BE2C (cell line): ENCODE measurements at regions not wholly inside any gene's neighbourhood (a gene's known extent, or its start where the extent isn't known, plus 50 kb on each side); places are given as distances from the start of the nearest gene placed in this dataset.
A peak's percentile ranks its signal among the peaks of the same experiment; 100 is the strongest.

Experiments
- DNase-seq: peaks from one replicate; pipeline ENCODE4 v3.0.0-alpha.2; 2020
- H3K27me3 ChIP-seq: fragments of 250-450 bp; sonication (Bioruptor Pico); 2 replicates; pipeline ENCODE4 v1.5.1; 2020; ENCODE audit warnings: mild to moderate bottlenecking
- H3K36me3 ChIP-seq: fragments of 250-450 bp; sonication (Bioruptor Pico); 2 replicates; pipeline ENCODE4 v1.5.1; 2020; ENCODE audit warnings: mild to moderate bottlenecking
- H3K4me1 ChIP-seq: fragments of 250-450 bp; sonication (Bioruptor Pico); 2 replicates; pipeline ENCODE4 v1.5.1; 2020
- H3K4me3 ChIP-seq: 2 replicates; pipeline ENCODE4 v1.5.1; 2011; ENCODE audit warnings: low read depth, low read length
- H3K9me3 ChIP-seq: fragments of 250-450 bp; sonication (Bioruptor Pico); 2 replicates; pipeline ENCODE4 v1.5.1; 2020
- TF ChIP-seq, protein P1 (sequence below): IDR thresholded peaks from 2 replicates; pipeline ENCODE4 v1.5.1; 2012; ENCODE audit warnings: mild to moderate bottlenecking, low read depth, low read length

DNA sequence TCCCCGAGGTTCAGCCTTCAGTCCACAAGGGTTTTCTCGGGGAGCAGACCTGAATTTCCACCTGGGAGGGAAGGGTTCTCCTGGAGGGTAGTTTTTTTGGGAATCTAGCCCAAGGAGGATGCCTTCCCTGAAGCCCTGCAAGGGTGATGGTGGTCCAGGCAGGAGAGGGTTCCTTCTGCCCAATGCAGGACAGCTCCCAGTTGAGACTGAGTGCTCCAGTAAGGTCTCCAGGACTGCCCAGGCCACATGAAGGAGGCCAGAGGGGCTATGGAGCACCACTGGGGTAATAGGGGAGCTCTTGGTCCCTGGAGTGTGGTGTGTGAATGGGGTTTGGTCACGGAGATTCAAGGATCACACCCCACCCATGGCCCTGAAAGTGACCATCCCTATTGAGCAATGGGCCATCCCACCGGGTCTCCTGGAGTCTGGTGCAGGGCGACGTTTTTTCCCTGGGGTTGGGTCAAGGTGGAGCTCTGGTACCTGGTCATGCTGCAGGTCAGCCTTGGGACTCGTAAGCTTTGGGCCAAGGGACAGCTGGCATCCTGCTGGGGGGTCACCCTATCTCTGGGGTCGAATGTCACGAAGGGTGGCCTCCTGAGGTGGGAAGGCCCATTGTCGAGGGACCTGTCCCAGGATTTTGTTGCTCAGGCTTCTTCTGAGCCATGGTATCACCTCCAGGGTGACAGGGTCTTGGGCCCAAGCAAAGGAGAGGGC, 196.5 kb downstream of the UBE3A start:
- Histone ChIP-seq H3K36me3 (no peaks in the 10 kb centered on the region), H3K9me3 (no peaks in the 10 kb centered on the region; the same call in none of the 2 replicates), H3K27me3 (no peaks in the 10 kb centered on the region), H3K4me1 (no peaks in the 10 kb centered on the region), H3K4me3 (no peak overlapping the region)
- TF ChIP-seq, protein P1, sequence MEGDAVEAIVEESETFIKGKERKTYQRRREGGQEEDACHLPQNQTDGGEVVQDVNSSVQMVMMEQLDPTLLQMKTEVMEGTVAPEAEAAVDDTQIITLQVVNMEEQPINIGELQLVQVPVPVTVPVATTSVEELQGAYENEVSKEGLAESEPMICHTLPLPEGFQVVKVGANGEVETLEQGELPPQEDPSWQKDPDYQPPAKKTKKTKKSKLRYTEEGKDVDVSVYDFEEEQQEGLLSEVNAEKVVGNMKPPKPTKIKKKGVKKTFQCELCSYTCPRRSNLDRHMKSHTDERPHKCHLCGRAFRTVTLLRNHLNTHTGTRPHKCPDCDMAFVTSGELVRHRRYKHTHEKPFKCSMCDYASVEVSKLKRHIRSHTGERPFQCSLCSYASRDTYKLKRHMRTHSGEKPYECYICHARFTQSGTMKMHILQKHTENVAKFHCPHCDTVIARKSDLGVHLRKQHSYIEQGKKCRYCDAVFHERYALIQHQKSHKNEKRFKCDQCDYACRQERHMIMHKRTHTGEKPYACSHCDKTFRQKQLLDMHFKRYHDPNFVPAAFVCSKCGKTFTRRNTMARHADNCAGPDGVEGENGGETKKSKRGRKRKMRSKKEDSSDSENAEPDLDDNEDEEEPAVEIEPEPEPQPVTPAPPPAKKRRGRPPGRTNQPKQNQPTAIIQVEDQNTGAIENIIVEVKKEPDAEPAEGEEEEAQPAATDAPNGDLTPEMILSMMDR: no peak
- DNase-seq: peak; percentile 3

DNA sequence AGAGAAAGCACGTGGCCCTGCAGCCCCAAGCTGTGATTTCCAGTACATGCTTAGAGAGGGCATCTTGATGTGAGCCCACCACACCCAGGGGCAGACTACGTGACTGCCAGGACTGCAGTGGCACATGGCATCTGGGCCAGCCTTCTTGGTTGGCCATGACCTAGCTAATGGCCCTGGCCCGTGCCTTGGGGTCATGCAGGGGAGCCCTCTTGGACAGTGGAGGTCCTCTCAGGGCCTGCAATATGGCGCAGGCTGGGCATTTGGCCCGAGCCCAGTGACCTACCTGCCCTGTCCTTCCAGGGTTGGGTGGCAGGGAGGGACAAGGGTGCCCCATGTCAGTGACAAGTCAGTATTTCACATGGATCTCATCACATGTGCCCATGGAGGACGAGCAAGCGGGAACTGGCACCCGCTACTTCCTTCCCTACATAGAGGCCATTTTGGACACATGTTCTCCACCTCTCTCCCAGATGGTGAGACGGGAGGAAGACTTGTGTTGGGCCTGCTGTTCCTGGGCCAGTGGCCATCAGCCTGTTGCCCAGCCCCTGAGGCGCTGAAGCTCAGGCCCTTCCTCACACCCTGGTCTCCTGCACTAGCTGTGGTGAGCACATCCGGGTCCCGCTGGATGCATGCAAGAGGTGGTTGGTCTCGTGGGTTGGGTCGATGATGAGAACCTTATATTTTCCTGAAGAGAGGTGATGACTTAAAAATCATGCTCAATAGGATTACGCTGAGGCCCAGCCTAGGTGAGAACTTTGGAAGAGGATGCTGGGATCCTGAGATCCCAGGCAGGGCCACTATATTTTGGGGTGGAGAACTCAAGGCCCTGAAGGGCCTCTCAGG, 195.6 kb downstream of the UBE3A start:
- Histone ChIP-seq H3K36me3 (no peaks in the 10 kb centered on the region), H3K27me3 (no peaks in the 10 kb centered on the region), H3K4me1 (no peaks in the 10 kb centered on the region), H3K9me3 (no peaks in the 10 kb centered on the region; the same call in none of the 2 replicates), H3K4me3 (no peak overlapping the region)
- TF ChIP-seq, protein P1: no peak
- DNase-seq: peak; percentile 2

DNA sequence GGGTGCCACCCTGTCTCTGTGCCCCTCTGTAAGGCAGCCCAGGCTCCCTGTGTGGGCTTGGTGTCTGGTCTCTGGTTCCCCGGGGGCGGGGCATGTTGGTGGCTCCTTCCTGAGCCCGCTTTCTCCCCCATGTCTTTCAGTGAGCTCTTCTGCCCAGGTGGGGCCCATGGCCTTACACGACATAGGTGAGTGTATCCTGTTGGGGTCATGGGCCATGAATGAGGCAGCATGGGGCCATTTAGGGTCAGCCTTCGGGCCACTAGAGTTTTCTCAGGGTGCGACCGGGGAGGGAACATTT, 195.1 kb downstream of the UBE3A start:
- no peaks in the 10 kb centered on the region for H3K4me1 ChIP-seq
- H3K9me3 ChIP-seq: no peaks in the 10 kb centered on the region; the same call in none of the 2 replicates
- DNase-seq: peak; percentile 1
- no peak overlapping the region for H3K4me3 ChIP-seq
- TF ChIP-seq, protein P1: no peak
- H3K36me3 ChIP-seq: no peaks in the 10 kb centered on the region
- H3K27me3 ChIP-seq: no peaks in the 10 kb centered on the region

DNA sequence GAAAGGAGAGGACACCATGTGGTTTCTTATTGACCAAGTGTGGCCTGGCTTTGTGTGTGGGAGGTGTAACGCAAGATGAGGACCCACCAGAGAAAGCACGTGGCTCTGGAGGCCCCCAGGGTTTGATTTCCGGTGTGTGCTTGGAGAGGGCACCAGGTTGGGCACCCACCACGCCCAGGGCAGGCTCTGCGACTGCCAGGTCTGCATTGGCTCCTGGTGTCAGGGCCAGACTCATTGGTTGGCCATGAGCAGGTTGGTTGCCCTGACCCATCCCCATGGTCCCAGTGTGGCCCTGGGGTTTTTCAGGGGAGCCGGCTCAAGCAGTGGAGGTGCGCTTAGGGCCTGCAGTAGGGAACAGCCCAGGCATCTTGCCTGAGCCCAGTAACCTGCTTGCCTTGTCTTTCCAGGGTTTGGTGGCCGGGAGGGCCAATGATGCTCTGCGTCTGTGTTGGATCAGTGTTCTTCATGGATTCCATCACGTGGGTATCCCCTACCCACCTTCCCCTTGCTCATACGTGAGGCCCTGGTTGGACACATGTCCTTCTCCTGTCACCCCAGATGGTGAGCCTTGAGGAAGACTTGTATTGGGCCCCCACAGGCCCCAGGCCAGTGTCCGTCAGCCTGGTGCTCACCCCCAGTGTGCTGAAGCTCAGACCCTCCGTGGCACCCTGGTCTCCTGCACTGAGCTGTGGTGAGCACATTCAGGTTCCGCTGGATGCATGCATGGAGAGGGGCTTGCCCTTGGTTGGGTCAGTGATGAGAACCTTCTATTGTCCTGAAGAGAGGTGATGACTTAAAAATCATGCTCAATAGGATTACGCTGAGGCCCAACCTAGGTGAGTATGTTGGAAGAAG, 193.9 kb downstream of the UBE3A start:
- peak; percentile 1 for DNase-seq
- Histone ChIP-seq H3K9me3 (no peaks in the 10 kb centered on the region; the same call in none of the 2 replicates), H3K36me3 (no peaks in the 10 kb centered on the region), H3K4me3 (no peak overlapping the region), H3K4me1 (no peaks in the 10 kb centered on the region), H3K27me3 (no peaks in the 10 kb centered on the region)
- TF ChIP-seq, protein P1: no peak

DNA sequence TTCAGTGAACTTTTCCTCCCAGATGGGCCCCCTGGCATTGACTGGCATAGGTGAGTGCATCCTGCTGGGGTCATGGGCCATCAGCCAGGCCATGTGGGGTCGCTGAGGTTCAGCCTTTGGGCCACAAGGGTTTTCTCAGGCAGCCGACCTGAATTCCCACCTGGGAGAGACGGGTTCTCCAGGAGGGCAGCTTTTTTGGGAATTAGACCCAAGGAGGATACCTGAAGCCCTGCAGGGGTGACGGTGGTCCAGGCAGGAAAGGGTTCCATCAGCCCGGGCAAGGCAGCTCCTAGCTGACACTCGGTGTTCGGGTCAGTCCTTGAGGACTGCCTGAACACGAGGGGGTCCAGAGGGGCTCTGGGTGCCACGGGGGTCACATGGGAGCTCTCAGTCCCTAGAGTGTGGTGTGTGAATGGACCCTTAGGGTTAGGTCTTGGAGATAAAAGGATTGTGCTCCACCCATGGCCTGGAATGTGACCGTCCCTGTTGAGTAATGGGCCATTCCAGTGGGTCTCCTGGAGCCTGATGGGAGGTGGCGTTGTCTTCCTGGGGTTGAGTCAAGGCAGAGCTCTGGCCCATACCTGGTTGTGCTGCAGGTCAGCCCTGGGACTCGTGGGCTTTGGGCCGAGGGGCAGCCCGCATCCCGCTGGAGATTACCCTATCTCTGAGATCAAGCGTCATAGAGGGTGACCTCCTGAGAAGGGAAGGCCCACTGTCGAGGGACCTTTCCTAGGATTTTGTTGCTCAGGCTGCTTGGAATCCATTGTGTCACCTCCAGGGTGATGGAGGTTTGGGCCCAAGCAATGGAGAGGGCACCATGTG, 192.8 kb downstream of the UBE3A start:
- Histone ChIP-seq H3K36me3 (no peaks in the 10 kb centered on the region), H3K4me3 (no peak overlapping the region), H3K27me3 (no peaks in the 10 kb centered on the region), H3K4me1 (no peaks in the 10 kb centered on the region), H3K9me3 (no peaks in the 10 kb centered on the region; the same call in none of the 2 replicates)
- DNase-seq: no peak
- TF ChIP-seq, protein P1: no peak
